GM19395 (cell line): ENCODE measurements at regions not wholly inside any gene's neighbourhood (a gene's known extent, or its start where the extent isn't known, plus 50 kb on each side); places are given as distances from the start of the nearest gene placed in this dataset.

Experiments used
- ATAC-seq: cut with Tn5 transposase; IDR thresholded peaks from one replicate; pipeline ENCODE4 v1.9.1; 2021; ENCODE audit warnings: mild to moderate bottlenecking, moderate library complexity; ENCODE audit not compliant: unreplicated experiment

GRCh38 chr11:21817696-21818095 lies 375.2 kb upstream of the ANO5 start:
- no peak for ATAC-seq

GRCh38 chr11:21820176-21820575 lies 372.7 kb upstream of the ANO5 start:
- ATAC-seq, result no peak

GRCh38 chr11:21825127-21825526 lies 367.8 kb upstream of the ANO5 start:
- ATAC-seq, result no peak

- no peak for ATAC-seq
Measured at GRCh38 chr11:21838427-21838826, 354.5 kb upstream of the ANO5 start.

GRCh38 chr11:21839796-21840195 lies 353.1 kb upstream of the ANO5 start:
- no peak for ATAC-seq

- no peak for ATAC-seq
Measured at GRCh38 chr11:21861314-21861713, 331.6 kb upstream of the ANO5 start.

- no peak for ATAC-seq
Measured at GRCh38 chr11:21865541-21865940, 327.3 kb upstream of the ANO5 start.

- no peak for ATAC-seq
Measured at GRCh38 chr11:21866781-21867180, 326.1 kb upstream of the ANO5 start.

GRCh38 chr11:21877151-21877550 lies 315.7 kb upstream of the ANO5 start:
- no peak for ATAC-seq

- no peak for ATAC-seq
Measured at GRCh38 chr11:21883354-21883753, 309.5 kb upstream of the ANO5 start.

- ATAC-seq, result no peak
Measured at GRCh38 chr11:21888814-21889213, 304.1 kb upstream of the ANO5 start.

- no peak for ATAC-seq
Measured at GRCh38 chr11:21892736-21893564, 299.9 kb upstream of the ANO5 start.

GRCh38 chr11:21893565-21893867 lies 299.4 kb upstream of the ANO5 start:
- ATAC-seq, result no peak

- no peak for ATAC-seq
Measured at GRCh38 chr11:21894492-21894891, 298.4 kb upstream of the ANO5 start.

GRCh38 chr11:21895686-21896085 lies 297.2 kb upstream of the ANO5 start:
- ATAC-seq, result no peak

- no peak for ATAC-seq
Measured at GRCh38 chr11:21896216-21896615, 296.7 kb upstream of the ANO5 start.

GRCh38 chr11:21896746-21897602 lies 295.9 kb upstream of the ANO5 start:
- no peak for ATAC-seq

- ATAC-seq, result no peak
Measured at GRCh38 chr11:21897752-21898151, 295.1 kb upstream of the ANO5 start.

GRCh38 chr11:21908211-21908610 lies 284.7 kb upstream of the ANO5 start:
- no peak for ATAC-seq

- ATAC-seq, result no peak
Measured at GRCh38 chr11:21909145-21909544, 283.7 kb upstream of the ANO5 start.

GRCh38 chr11:21911061-21911460 lies 281.8 kb upstream of the ANO5 start:
- ATAC-seq, result no peak

GRCh38 chr11:21912285-21912684 lies 280.6 kb upstream of the ANO5 start:
- no peak for ATAC-seq
